ENCODE measurements at regions not wholly inside any gene's neighbourhood (a gene's known extent, or its start where the extent isn't known, plus 50 kb on each side); places are given as distances from the start of the nearest gene placed in this dataset.
"Not testable (repeated sequence)": the region's sequence is repeated elsewhere in the genome, so short reads cannot be mapped to it uniquely, and the experiment has no call there.

GRCh38 chr1:191419842-191420241 is 738.4 kb upstream of the RGS18 start:
- Histone ChIP-seq H3K4me1 (no peaks in the 10 kb centered on the region), H3K27me3 (no peaks in the 10 kb centered on the region), H3K4me3 (no peak overlapping the region), H3K27ac (no peak overlapping the region), H3K9me3 (no peaks in the 10 kb centered on the region), H3K36me3 (no peaks in the 10 kb centered on the region)
- DNase-seq (ENCODE audit: extremely low spot score in 2 of 2), result no peak
- TF ChIP-seq POLR2AphosphoS5 (IDR thresholded peaks at IDR 0.05; ENCODE audit: insufficient read depth in 1 of 2, low read depth in 1 of 2) (no peak), POLR2A (IDR thresholded peaks at IDR 0.05) (no peak), CTCF (IDR thresholded peaks at IDR 0.05) (no peak)
- intact Hi-C loops (cut with DNase I), result no loop called here

GRCh38 chr1:191427593-191427992 is 730.7 kb upstream of the RGS18 start:
- Histone ChIP-seq H3K4me1 (no peaks in the 10 kb centered on the region), H3K4me3 (no peak overlapping the region), H3K36me3 (no peaks in the 10 kb centered on the region), H3K27me3 (no peaks in the 10 kb centered on the region), H3K27ac (no peak overlapping the region), H3K9me3 (no peaks in the 10 kb centered on the region)
- intact Hi-C loops (cut with DNase I), result no loop called here
- DNase-seq (ENCODE audit: extremely low spot score in 2 of 2), result no peak
- no peak for TF ChIP-seq CTCF (IDR thresholded peaks at IDR 0.05)
- TF ChIP-seq POLR2A (IDR thresholded peaks at IDR 0.05), result no peak
- TF ChIP-seq POLR2AphosphoS5 (IDR thresholded peaks at IDR 0.05; ENCODE audit: insufficient read depth in 1 of 2, low read depth in 1 of 2), result no peak

- Histone ChIP-seq H3K4me1 (no peaks in the 10 kb centered on the region), H3K27me3 (no peaks in the 10 kb centered on the region), H3K9me3 (no peaks in the 10 kb centered on the region), H3K4me3 (no peak overlapping the region), H3K27ac (no peak overlapping the region), H3K36me3 (no peaks in the 10 kb centered on the region)
- DNase-seq (ENCODE audit: extremely low spot score in 2 of 2), result no peak
- intact Hi-C loops (cut with DNase I), result no loop called here
- no peak for TF ChIP-seq POLR2AphosphoS5 (IDR thresholded peaks at IDR 0.05; ENCODE audit: insufficient read depth in 1 of 2, low read depth in 1 of 2)
- TF ChIP-seq CTCF (IDR thresholded peaks at IDR 0.05), result no peak
- TF ChIP-seq POLR2A (IDR thresholded peaks at IDR 0.05), result no peak
These were observed 725.4 kb upstream of the RGS18 start for GRCh38 chr1:191432817-191433216.

GRCh38 chr1:191438979-191439378 is 719.3 kb upstream of the RGS18 start:
- Histone ChIP-seq H3K27me3 (no peaks in the 10 kb centered on the region), H3K9me3 (no peaks in the 10 kb centered on the region), H3K36me3 (no peaks in the 10 kb centered on the region), H3K4me3 (no peak overlapping the region), H3K4me1 (no peaks in the 10 kb centered on the region), H3K27ac (no peak overlapping the region)
- TF ChIP-seq POLR2A (IDR thresholded peaks at IDR 0.05), result no peak
- intact Hi-C loops (cut with DNase I), result no loop called here
- no peak for DNase-seq (ENCODE audit: extremely low spot score in 2 of 2)

- H3K27ac ChIP-seq; intact Hi-C loops (cut with DNase I); H3K36me3 ChIP-seq; H3K4me3 ChIP-seq; H3K9me3 ChIP-seq; DNase-seq (ENCODE audit: extremely low spot score in 2 of 2); H3K4me1 ChIP-seq; H3K27me3 ChIP-seq: not testable (repeated sequence)
These were observed 710.0 kb upstream of the RGS18 start for GRCh38 chr1:191448279-191448678.

GRCh38 chr1:191452586-191452985 is 705.7 kb upstream of the RGS18 start:
- H3K4me1 ChIP-seq, result no peaks in the 10 kb centered on the region
- intact Hi-C loops (cut with DNase I), result no loop called here
- TF ChIP-seq CTCF (IDR thresholded peaks at IDR 0.05) (no peak), POLR2AphosphoS5 (IDR thresholded peaks at IDR 0.05; ENCODE audit: insufficient read depth in 1 of 2, low read depth in 1 of 2) (no peak), POLR2A (IDR thresholded peaks at IDR 0.05) (no peak)
- H3K27ac ChIP-seq, result no peak overlapping the region
- no peaks in the 10 kb centered on the region for H3K9me3 ChIP-seq
- H3K4me3 ChIP-seq, result no peak overlapping the region
- no peak for DNase-seq (ENCODE audit: extremely low spot score in 2 of 2)
- H3K27me3 ChIP-seq, result no peaks in the 10 kb centered on the region
- no peaks in the 10 kb centered on the region for H3K36me3 ChIP-seq

Data from vagina (tissue), 2 donors.